OCI-LY3 (cell line): ENCODE measurements at regions not wholly inside any gene's neighbourhood (a gene's known extent, or its start where the extent isn't known, plus 50 kb on each side); places are given as distances from the start of the nearest gene placed in this dataset.

Source experiments
- H2AFZ ChIP-seq: fragments of 200-600, 300-600 bp; shearing (Covaris generic); 2 replicates; pipeline ENCODE4 v1.6.0; 2014; ENCODE audit warnings: antibody characterized with exemption, low read depth, low read length
- H3K27ac ChIP-seq: fragments of 200-600, 300-600 bp; sonication (generic); 2 replicates; pipeline ENCODE4 v1.5.1; 2014; ENCODE audit warnings: mild to moderate bottlenecking, low read length, moderate library complexity, mixed read lengths
- H3K27me3 ChIP-seq: fragments of 200-600, 300-600 bp; sonication (generic); 2 replicates; pipeline ENCODE4 v1.6.1; 2014; ENCODE audit warnings: low read depth, low read length, mixed read lengths
- H3K36me3 ChIP-seq: fragments of 200-600, 300-600 bp; sonication (generic); replicated peaks from 2 replicates; pipeline ENCODE3; 2014; ENCODE audit warnings: low read depth, low read length, mixed read lengths
- H3K4me1 ChIP-seq: fragments of 300-600, 200-600 bp; sonication (generic); 2 replicates; pipeline ENCODE4 v1.6.1; 2014; ENCODE audit warnings: low read length, mixed read lengths
- H3K4me2 ChIP-seq: fragments of 200-600, 300-600 bp; sonication (generic); 2 replicates; pipeline ENCODE4 v1.6.1; 2014; ENCODE audit warnings: low read length, mixed read lengths
- H3K4me3 ChIP-seq: fragments of 300-600, 200-600 bp; sonication (generic); 2 replicates; pipeline ENCODE4 v1.5.1; 2014; ENCODE audit warnings: antibody characterized with exemption, mild to moderate bottlenecking, low read length, moderate library complexity
- H3K79me2 ChIP-seq: fragments of 300-600, 200-600 bp; shearing (Covaris generic); 2 replicates; pipeline ENCODE4 v1.6.1; 2014; ENCODE audit warnings: mild to moderate bottlenecking, low read length, mixed read lengths
- H3K9ac ChIP-seq: fragments of 300-600, 200-600 bp; shearing (Covaris generic); 2 replicates; pipeline ENCODE4 v1.6.0; 2014; ENCODE audit warnings: mild to moderate bottlenecking, low read length, moderate library complexity
- H3K9me3 ChIP-seq: fragments of 200-600, 300-600 bp; shearing (Covaris generic); 2 replicates; pipeline ENCODE4 v1.6.1; 2014; ENCODE audit warnings: low read length, mixed read lengths; ENCODE audit not compliant: insufficient read depth
- H4K20me1 ChIP-seq: fragments of 200-600, 300-600 bp; sonication (generic); 2 replicates; pipeline ENCODE4 v1.6.1; 2016; ENCODE audit warnings: low read length, mixed read lengths; ENCODE audit not compliant: insufficient read depth
- EZH2phosphoT487 ChIP-seq: fragments of 200-600 bp; shearing (Covaris generic); IDR thresholded peaks from 2 replicates; pipeline ENCODE4 v1.6.1; 2018; ENCODE audit warnings: antibody characterized with exemption, mixed run types, low read depth
- TF ChIP-seq, protein P1 (sequence below): fragments of 200-600, 300-600 bp; sonication (generic); IDR thresholded peaks from 2 replicates; pipeline ENCODE4 v1.5.1; 2014; ENCODE audit warnings: antibody characterized with exemption, low read length, low read depth

DNA sequence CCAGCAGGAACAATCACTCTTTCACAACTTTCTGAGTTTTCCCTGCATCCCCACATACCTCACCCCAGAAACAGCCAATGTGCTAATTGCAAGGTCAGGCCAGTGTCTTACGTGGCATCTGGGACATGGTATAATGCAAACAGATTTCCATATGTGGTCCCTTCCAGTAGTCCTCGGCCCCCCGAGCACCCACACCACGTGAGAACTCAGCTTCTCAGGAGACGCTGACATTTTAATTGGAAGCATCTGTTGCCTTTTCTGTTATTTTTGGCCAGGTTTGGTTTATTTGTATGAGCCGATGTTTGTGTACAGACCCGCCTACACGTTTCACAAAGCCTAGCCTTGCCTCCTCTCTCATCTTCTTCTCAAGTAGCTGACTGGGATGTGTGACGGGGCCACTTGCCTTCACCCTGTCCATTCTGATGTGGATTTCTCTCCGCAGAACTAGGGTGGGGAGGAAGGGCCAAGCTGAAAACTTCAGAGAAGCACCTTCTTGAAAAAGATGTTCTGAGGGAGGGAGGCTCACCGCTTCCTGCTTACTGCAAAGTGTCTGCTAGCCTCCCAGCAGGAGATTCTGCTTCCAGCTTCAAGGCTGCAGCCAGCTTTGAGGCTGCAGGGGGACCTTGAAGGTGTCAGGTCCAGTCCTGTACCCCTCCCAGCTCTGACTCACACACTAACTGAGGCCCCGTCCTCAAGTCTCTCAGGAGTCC is 109.6 kb upstream of the SLC14A2 start:
- Histone ChIP-seq H4K20me1 (no peaks in the 10 kb centered on the region), H3K79me2 (no peaks in the 10 kb centered on the region), H3K4me3 (no peak overlapping the region), H3K27me3 (peaks cover 12% of the 10 kb centered on the region; the same call in 1 of the 2 replicates), H3K36me3 (no peaks in the 10 kb centered on the region), H3K27ac (no peak overlapping the region), H3K4me1 (peaks cover 7% of the 10 kb centered on the region; the same call in 1 of the 2 replicates), H3K9me3 (peaks cover 15% of the 10 kb centered on the region), H3K9ac (no peak overlapping the region), H2AFZ (no peak overlapping the region), H3K4me2 (no peak overlapping the region)
- TF ChIP-seq, protein P1, sequence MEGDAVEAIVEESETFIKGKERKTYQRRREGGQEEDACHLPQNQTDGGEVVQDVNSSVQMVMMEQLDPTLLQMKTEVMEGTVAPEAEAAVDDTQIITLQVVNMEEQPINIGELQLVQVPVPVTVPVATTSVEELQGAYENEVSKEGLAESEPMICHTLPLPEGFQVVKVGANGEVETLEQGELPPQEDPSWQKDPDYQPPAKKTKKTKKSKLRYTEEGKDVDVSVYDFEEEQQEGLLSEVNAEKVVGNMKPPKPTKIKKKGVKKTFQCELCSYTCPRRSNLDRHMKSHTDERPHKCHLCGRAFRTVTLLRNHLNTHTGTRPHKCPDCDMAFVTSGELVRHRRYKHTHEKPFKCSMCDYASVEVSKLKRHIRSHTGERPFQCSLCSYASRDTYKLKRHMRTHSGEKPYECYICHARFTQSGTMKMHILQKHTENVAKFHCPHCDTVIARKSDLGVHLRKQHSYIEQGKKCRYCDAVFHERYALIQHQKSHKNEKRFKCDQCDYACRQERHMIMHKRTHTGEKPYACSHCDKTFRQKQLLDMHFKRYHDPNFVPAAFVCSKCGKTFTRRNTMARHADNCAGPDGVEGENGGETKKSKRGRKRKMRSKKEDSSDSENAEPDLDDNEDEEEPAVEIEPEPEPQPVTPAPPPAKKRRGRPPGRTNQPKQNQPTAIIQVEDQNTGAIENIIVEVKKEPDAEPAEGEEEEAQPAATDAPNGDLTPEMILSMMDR, result no peak
- TF ChIP-seq EZH2phosphoT487, result no peak

DNA sequence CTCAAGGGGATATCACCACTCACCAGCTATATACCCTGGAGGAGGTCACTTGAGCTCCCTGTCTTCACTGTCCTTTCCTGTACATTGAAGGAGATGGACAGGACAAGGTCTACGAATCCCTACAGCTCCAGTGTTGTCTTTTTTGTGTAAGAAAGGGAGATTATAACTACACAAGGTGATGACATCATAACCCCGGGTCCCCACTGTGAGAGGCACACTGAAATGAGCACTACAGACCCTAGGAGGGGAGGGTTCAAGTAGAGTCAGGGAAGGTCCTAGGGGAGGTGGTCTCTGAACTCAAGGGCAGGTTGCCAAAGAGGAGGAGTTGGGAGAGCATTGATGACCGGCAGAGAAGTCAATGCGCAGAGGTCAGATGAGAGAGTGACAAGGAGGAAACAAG is 108.3 kb upstream of the SLC14A2 start:
- H3K9ac ChIP-seq, result no peak overlapping the region
- H3K27ac ChIP-seq, result no peak overlapping the region
- no peak overlapping the region for H3K4me2 ChIP-seq
- no peaks in the 10 kb centered on the region for H3K36me3 ChIP-seq
- H4K20me1 ChIP-seq, result no peaks in the 10 kb centered on the region
- no peak overlapping the region for H2AFZ ChIP-seq
- peaks cover 7% of the 10 kb centered on the region; the same call in 1 of the 2 replicates for H3K4me1 ChIP-seq
- no peaks in the 10 kb centered on the region for H3K79me2 ChIP-seq
- peaks cover 15% of the 10 kb centered on the region for H3K9me3 ChIP-seq
- H3K4me3 ChIP-seq, result no peak overlapping the region
- H3K27me3 ChIP-seq, result 0 out of 2 replicates have a peak, but pooled peaks cover 5% of the 10 kb centered on the region
- no peak for TF ChIP-seq EZH2phosphoT487
- TF ChIP-seq, protein P1, result no peak

DNA sequence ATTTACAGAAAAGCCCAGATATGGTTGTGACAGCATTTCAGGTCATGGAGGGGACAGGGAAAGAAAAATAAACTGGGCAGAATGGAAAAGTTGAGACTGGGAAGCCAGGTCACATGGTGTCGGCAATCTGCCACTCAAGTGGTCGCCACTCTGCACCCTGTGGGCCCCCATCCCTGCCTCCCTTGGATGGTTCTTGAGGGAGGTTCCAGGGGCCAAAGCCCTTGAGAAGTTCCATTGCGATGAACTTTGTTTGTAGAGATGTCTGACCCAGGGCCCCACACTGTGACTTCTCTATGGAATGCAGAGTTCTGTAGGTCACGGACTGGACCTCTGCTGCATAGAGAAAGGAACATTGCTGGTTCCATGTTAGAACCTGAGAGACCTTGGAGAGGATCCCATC is 105.7 kb upstream of the SLC14A2 start:
- Histone ChIP-seq H3K36me3 (no peaks in the 10 kb centered on the region), H3K27ac (no peak overlapping the region), H3K9me3 (peaks cover 25% of the 10 kb centered on the region), H4K20me1 (no peaks in the 10 kb centered on the region), H3K27me3 (no peaks in the 10 kb centered on the region), H3K9ac (no peak overlapping the region), H2AFZ (no peak overlapping the region), H3K4me3 (no peak overlapping the region), H3K79me2 (no peaks in the 10 kb centered on the region), H3K4me2 (no peak overlapping the region), H3K4me1 (no peaks in the 10 kb centered on the region)
- TF ChIP-seq, protein P1, result no peak
- TF ChIP-seq EZH2phosphoT487, result no peak

DNA sequence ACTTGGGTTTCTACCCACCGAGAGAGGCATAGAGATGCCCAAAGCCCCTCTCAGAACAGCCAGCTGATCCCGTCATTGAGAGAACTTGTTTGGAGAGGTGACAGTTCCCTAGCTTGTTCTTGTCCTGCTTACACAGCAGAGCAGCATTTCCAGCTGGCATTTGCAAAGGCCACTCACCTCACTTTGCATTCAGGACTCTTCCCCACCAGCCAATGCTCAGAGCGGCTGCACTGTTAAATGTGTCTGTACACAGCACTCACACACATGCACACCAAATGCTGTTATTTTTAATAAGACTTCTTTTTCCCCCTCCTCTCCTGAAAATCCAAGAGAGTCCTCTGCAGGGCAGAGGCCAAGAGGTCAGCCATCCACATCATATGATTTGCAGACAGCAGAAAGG is 104.6 kb upstream of the SLC14A2 start:
- Histone ChIP-seq H3K27ac (no peak overlapping the region), H3K27me3 (no peaks in the 10 kb centered on the region), H3K4me1 (no peaks in the 10 kb centered on the region), H3K36me3 (no peaks in the 10 kb centered on the region), H2AFZ (no peak overlapping the region), H3K4me3 (no peak overlapping the region), H3K9ac (no peak overlapping the region), H3K4me2 (no peak overlapping the region), H4K20me1 (no peaks in the 10 kb centered on the region), H3K79me2 (no peaks in the 10 kb centered on the region), H3K9me3 (peaks cover 30% of the 10 kb centered on the region)
- TF ChIP-seq, protein P1, result no peak
- TF ChIP-seq EZH2phosphoT487, result no peak
